Large intestine (tissue), 3 donors: ENCODE measurements at regions not wholly inside any gene's neighbourhood (a gene's known extent, or its start where the extent isn't known, plus 50 kb on each side); places are given as distances from the start of the nearest gene placed in this dataset.

Source experiments
- DNase-seq, 2 donors: peaks; one replicate each; pipeline versions ENCODE4 v3.0.0 to v3.0.0-alpha.2; 2013
- H3K27ac ChIP-seq: one replicate; pipeline ENCODE4 v1.5.1; 2013; ENCODE audit warnings: low read length
- H3K27me3 ChIP-seq: 2 replicates; pipeline ENCODE4 v1.6.1; 2013; ENCODE audit warnings: low read length; ENCODE audit not compliant: control insufficient read depth, insufficient read depth
- H3K36me3 ChIP-seq: 2 replicates; pipeline ENCODE4 v1.6.1; 2013; ENCODE audit warnings: low read length; ENCODE audit not compliant: control insufficient read depth, insufficient read depth
- H3K4me1 ChIP-seq: one replicate; pipeline ENCODE4 v1.6.1; 2013; ENCODE audit warnings: low read length; ENCODE audit not compliant: control insufficient read depth, insufficient read depth
- H3K4me3 ChIP-seq: one replicate; pipeline ENCODE4 v1.5.1; 2013; ENCODE audit warnings: low read length
- H3K9me3 ChIP-seq: one replicate; pipeline ENCODE4 v1.6.1; 2013; ENCODE audit warnings: mild to moderate bottlenecking, low read depth, low read length, moderate library complexity; ENCODE audit not compliant: control insufficient read depth
- WGBS: methylation state at CpG from one replicate; pipeline ENCODE4 v1.1.5; 2013; ENCODE audit warnings: low lambda C conversion rate; ENCODE audit not compliant: insufficient coverage; 5-methylcytosine and 5-hydroxymethylcytosine counted together

GRCh38 chr17:33352526-33352925 is 59.4 kb upstream of the ASIC2 start:
- H3K4me3 ChIP-seq = no peak overlapping the region
- H3K9me3 ChIP-seq = no peaks in the 10 kb centered on the region
- 50% methylated on average over 2 of the region's 3 CpGs for WGBS
- DNase-seq = peak; percentile 55 to 77
- H3K27me3 ChIP-seq = no peaks in the 10 kb centered on the region
- H3K27ac ChIP-seq = peak overlapping the region; percentile 5
- no peaks in the 10 kb centered on the region for H3K36me3 ChIP-seq
- H3K4me1 ChIP-seq = peaks cover 21% of the 10 kb centered on the region

GRCh38 chr17:33356266-33356665 is 63.2 kb upstream of the ASIC2 start:
- H3K27me3 ChIP-seq = no peaks in the 10 kb centered on the region
- H3K9me3 ChIP-seq = no peaks in the 10 kb centered on the region
- H3K27ac ChIP-seq = peak overlapping the region; percentile 27
- H3K4me1 ChIP-seq = peaks cover 21% of the 10 kb centered on the region
- no peaks in the 10 kb centered on the region for H3K36me3 ChIP-seq
- no CpG with 5 or more reads among the region's 3 CpGs for WGBS
- no peak overlapping the region for H3K4me3 ChIP-seq
- peak; percentile 71 to 80 for DNase-seq

- Histone ChIP-seq H3K36me3 (no peaks in the 10 kb centered on the region), H3K27ac (no peak overlapping the region), H3K4me3 (no peak overlapping the region), H3K4me1 (peaks cover 28% of the 10 kb centered on the region), H3K27me3 (no peaks in the 10 kb centered on the region), H3K9me3 (no peaks in the 10 kb centered on the region)
- WGBS = no CpG with 5 or more reads among the region's 6 CpGs
- DNase-seq = no peak
Observed at GRCh38 chr17:33363475-33363874, 70.4 kb upstream of the ASIC2 start.

- H3K4me3 ChIP-seq = no peak overlapping the region
- no CpG with 5 or more reads among the region's 4 CpGs for WGBS
- no peaks in the 10 kb centered on the region for H3K36me3 ChIP-seq
- no peaks in the 10 kb centered on the region for H3K27me3 ChIP-seq
- no peaks in the 10 kb centered on the region for H3K9me3 ChIP-seq
- peaks cover 31% of the 10 kb centered on the region for H3K4me1 ChIP-seq
- DNase-seq = peak; percentile 73 to 91
- peak overlapping the region; percentile 89 for H3K27ac ChIP-seq
Observed at GRCh38 chr17:33366960-33367359, 73.9 kb upstream of the ASIC2 start.

GRCh38 chr17:33369149-33369548 is 76.1 kb upstream of the ASIC2 start:
- DNase-seq = no peak
- Histone ChIP-seq H3K27ac (no peak overlapping the region), H3K4me3 (no peak overlapping the region), H3K9me3 (no peaks in the 10 kb centered on the region), H3K4me1 (peaks cover 46% of the 10 kb centered on the region), H3K36me3 (no peaks in the 10 kb centered on the region), H3K27me3 (no peaks in the 10 kb centered on the region)

GRCh38 chr17:33369876-33370275 is 76.8 kb upstream of the ASIC2 start:
- H3K9me3 ChIP-seq = no peaks in the 10 kb centered on the region
- H3K4me3 ChIP-seq = no peak overlapping the region
- no peak overlapping the region for H3K27ac ChIP-seq
- WGBS = no CpG with 5 or more reads among the region's 2 CpGs
- no peaks in the 10 kb centered on the region for H3K27me3 ChIP-seq
- no peak for DNase-seq
- H3K4me1 ChIP-seq = peaks cover 49% of the 10 kb centered on the region
- no peaks in the 10 kb centered on the region for H3K36me3 ChIP-seq

- Histone ChIP-seq H3K4me1 (peaks cover 54% of the 10 kb centered on the region), H3K36me3 (no peaks in the 10 kb centered on the region), H3K27me3 (no peaks in the 10 kb centered on the region), H3K27ac (no peak overlapping the region), H3K9me3 (no peaks in the 10 kb centered on the region), H3K4me3 (no peak overlapping the region)
- WGBS = no CpG with 5 or more reads among the region's 1 CpG
- DNase-seq = no peak
Observed at GRCh38 chr17:33370401-33370800, 77.3 kb upstream of the ASIC2 start.

- no peak overlapping the region for H3K27ac ChIP-seq
- H3K9me3 ChIP-seq = no peaks in the 10 kb centered on the region
- H3K4me1 ChIP-seq = peaks cover 51% of the 10 kb centered on the region
- no peaks in the 10 kb centered on the region for H3K36me3 ChIP-seq
- no peak for DNase-seq
- WGBS = 80% methylated on average over 1 of the region's 3 CpGs
- no peak overlapping the region for H3K4me3 ChIP-seq
- H3K27me3 ChIP-seq = no peaks in the 10 kb centered on the region
Observed at GRCh38 chr17:33371377-33371776, 78.3 kb upstream of the ASIC2 start.

- no peaks in the 10 kb centered on the region for H3K9me3 ChIP-seq
- H3K36me3 ChIP-seq = no peaks in the 10 kb centered on the region
- WGBS = no CpG with 5 or more reads among the region's 1 CpG
- peak overlapping the region; percentile 81 for H3K27ac ChIP-seq
- no peaks in the 10 kb centered on the region for H3K27me3 ChIP-seq
- H3K4me3 ChIP-seq = no peak overlapping the region
- peaks cover 38% of the 10 kb centered on the region for H3K4me1 ChIP-seq
- peak; percentile 80 to 93 for DNase-seq
Observed at GRCh38 chr17:33373273-33373672, 80.2 kb upstream of the ASIC2 start.

GRCh38 chr17:33375103-33375502 is 82.0 kb upstream of the ASIC2 start:
- no peaks in the 10 kb centered on the region for H3K9me3 ChIP-seq
- H3K4me1 ChIP-seq = peaks cover 36% of the 10 kb centered on the region
- H3K27me3 ChIP-seq = no peaks in the 10 kb centered on the region
- WGBS = 20% methylated on average over 1 of the region's 5 CpGs
- no peak overlapping the region for H3K4me3 ChIP-seq
- H3K36me3 ChIP-seq = no peaks in the 10 kb centered on the region
- DNase-seq = peak; percentile 50 to 73
- peak overlapping the region; percentile 81 for H3K27ac ChIP-seq

GRCh38 chr17:33375783-33376182 is 82.7 kb upstream of the ASIC2 start:
- no CpG with 5 or more reads among the region's 4 CpGs for WGBS
- peak in 1 of 2 donors; percentile 18 for DNase-seq
- Histone ChIP-seq H3K4me3 (no peak overlapping the region), H3K27me3 (no peaks in the 10 kb centered on the region), H3K36me3 (no peaks in the 10 kb centered on the region), H3K4me1 (peaks cover 36% of the 10 kb centered on the region), H3K9me3 (no peaks in the 10 kb centered on the region), H3K27ac (peak overlapping the region; percentile 81)
